OCI-LY1 (cell line): ENCODE measurements at regions not wholly inside any gene's neighbourhood (a gene's known extent, or its start where the extent isn't known, plus 50 kb on each side); places are given as distances from the start of the nearest gene placed in this dataset.

Experiments
- CTCF ChIP-seq: fragments of 200-600 bp; sonication (generic), shearing (Covaris generic); IDR thresholded peaks from 2 replicates; pipeline ENCODE4 v1.5.1; 2017; ENCODE audit warnings: mild to moderate bottlenecking, antibody characterized with exemption, low read length, moderate library complexity, mixed read lengths
- EZH2 ChIP-seq: fragments of 200-600 bp; sonication (generic), shearing (Covaris generic); IDR thresholded peaks from 2 replicates; pipeline ENCODE4 v1.8.0; 2017; ENCODE audit warnings: borderline replicate concordance, mixed run types, mild to moderate bottlenecking, antibody characterized with exemption, low read length, moderate library complexity, mixed read lengths

GRCh38 chr10:124301736-124302135 lies 117.0 kb downstream of the OAT start:
- TF ChIP-seq CTCF, result no peak
- TF ChIP-seq EZH2, result no peak
